ENCODE measurements at regions not wholly inside any gene's neighbourhood (a gene's known extent, or its start where the extent isn't known, plus 50 kb on each side); places are given as distances from the start of the nearest gene placed in this dataset.

DNA sequence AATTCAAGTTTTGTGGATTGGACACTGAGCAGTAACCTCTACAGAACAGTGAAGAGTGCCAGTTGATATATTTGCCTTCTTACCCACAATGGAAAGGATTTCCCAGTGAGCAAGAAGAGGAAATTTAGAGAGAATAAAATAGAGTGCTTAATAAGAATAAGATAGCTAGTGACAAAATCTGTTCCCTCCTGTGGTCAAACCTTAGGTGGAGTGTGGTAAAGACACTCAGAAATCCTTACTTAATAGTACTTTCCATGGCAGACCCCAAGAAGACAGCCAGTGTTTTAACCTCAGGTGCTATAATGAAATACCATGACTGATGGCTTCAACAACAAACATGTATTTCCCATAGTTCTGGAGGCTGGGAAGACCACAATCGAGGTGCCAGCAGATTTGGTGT, 108.4 kb upstream of the TNFAIP3 start:
- no peak for DNase-seq (ENCODE audit: low spot score)

DNA sequence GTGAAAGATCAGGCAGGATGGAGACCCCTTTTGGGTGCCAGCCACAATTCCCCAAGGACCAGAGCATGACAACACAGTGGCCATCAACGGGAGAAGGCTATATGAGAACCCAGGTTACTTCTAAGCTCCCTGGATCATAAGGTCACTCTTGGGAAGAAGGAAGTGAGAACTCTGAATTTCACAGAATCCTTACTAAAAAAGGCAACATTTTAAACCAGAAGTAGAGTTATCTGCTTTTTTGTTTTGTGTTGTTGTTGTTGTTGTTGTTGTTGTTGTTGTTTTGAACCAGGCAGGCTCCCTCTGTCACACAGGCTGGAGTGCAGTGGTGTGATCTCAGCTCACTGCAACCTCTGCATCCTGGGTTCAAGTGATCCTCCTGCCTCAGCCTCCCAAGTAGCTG, 107.4 kb upstream of the TNFAIP3 start:
- no peak for DNase-seq (ENCODE audit: low spot score)

DNA sequence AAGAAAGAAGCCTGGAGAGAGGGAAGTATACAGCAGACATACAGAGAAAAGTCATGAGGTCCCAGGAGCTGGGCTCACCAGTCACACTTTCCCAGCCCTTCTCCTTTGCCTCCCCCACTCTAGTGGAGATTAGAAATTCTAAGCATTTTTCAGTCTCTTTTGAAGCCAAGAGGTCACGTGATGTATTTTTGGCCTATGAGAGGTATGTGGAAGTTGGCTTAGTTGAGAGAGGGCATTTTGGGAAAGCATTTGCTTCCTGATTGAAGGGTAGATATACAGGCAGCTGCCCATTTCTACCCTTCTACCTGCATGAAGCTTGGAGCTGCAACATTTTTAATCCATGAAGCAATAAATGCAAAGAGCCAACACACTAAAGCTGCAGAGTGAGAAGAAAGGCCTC, 106.0 kb upstream of the TNFAIP3 start:
- DNase-seq (ENCODE audit: low spot score): no peak

DNA sequence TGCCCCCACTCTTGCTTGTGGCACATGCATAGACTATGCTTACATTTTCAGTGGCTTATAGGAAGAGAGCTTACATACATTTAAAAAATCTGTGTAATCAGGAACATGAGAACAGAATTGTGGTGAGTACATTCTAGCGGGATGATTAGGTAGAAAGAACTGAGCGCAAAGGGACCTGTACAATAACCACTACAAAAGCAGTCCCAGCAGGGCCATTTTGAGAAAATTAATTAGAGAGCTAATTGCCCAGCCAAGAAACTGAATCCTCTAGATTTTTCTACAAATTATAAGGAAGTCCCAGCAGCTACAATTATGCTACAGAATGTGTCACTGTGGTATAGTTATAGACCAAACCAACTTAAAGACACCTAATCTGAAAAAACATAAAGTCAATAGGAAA, 105.6 kb upstream of the TNFAIP3 start:
- DNase-seq (ENCODE audit: low spot score): no peak

DNA sequence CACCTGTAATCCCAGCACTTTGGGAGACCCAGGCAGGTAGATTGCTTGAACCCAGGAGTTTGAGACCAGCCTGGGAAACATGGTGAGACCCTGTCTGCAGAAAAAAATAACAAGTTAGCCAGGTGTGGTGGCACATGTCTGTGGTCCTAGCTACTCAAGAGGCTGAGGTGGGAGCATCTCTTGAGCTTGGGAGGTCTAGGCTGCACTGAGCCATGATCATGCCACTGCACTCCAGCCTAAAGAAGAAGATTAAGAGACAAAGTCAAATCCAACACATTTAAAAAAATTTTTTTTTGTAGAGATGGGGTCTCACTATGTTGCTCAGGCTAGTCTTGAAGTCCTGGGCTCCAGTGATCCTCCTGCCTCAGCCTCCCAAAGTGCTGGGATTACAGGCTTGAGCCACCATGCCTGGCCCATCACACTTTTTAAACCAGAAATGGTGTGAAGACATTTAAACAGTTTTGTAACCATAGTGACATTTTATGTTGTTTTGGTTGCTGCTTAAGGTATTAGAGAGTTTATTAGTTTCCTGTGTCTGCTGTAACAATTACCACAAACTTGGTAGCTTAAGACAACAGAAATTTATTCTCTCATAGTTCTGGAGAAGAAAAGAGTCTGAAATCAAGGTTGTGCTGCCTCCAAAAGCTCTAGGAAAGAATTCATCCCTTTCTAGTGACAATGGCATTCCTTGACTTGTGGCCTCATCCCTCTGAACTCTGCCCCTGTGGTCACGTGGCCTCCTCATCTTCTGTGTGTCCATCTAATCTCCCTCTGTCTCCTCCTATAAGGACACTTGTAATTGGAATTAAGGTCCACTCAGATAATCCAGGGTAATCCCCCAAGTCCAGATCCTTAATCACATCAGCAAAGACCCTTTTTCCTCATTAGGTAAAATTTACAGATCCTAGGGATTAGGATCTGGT, 104.6 kb upstream of the TNFAIP3 start:
- no peak for DNase-seq (ENCODE audit: low spot score)

DNA sequence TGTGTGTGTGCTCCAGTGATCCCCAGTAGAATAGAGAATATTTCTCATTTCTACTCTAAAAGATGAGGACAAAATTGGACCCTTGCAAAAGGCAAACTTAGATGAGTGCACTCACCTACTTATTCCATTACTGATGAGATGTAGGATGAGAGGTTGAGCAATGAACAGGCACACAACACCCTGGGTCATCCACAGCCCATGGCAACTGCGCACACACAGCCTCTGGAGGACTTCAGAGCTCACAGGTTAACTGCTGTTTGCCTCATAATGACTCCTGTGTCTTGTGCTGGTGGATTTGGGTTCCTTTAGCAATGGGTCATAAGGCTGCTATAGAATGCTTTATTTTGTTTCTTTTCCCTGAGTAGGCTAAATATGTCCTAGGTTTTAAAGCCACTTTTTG, 103.6 kb upstream of the TNFAIP3 start:
- no peak for DNase-seq (ENCODE audit: low spot score)

DNA sequence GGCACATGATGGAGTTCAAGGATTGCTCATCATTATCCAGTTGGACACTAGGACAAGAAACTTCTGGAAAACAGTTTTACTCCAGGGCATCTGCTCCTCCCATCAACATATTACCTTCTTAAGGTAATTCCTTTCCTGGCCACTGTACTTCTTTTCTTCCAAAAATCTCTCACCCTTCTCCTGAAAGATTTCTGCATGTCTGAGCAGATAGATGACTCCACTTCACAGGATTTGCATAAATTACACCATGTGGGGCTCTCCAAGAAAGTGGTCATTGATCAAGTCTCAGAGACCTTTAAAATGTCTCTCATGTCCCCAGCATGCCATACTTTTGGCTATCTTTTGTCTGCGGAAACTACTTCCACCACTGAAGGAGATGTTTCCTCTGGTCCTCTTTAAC, 103.2 kb upstream of the TNFAIP3 start:
- DNase-seq (ENCODE audit: low spot score): no peak

DNA sequence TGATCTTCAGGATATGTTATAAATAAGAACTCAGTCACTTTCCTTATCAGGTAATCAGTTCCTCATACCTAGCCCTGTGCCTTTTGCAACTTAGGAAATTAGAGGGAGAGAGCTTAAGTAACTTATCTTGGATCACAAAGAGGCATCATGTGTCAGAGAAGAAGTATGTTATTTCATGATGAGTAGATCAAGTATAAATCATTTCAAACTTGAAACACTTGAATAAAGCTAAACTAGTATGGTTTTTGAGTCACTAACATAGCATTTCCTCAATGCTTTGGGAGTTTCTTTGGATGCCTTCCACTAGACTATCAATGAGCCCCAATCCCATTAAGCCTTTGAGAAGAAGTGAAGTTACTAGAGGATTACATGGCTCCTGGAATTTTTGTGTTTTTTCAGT, 102.6 kb upstream of the TNFAIP3 start:
- DNase-seq (ENCODE audit: low spot score): no peak

DNA sequence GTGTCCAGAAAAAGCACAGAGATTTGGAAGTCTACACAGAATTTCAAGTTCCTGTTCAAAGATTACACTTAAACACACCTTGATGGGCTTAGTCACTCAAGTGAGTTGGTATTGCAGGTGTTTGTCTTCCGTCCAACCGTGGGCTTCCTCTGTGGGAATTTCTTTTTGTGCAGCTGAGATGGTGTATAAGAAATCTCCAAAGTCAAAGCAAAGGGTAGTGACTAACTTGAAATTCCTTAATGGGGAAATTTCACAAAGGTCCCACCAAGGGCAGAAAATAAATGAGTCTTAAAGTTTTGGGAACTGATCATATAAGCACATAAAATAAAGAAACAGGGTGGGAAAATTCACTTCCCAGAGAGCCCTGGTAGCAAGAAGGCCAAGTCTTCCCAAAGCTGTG, 102.0 kb upstream of the TNFAIP3 start:
- no peak for DNase-seq (ENCODE audit: low spot score)

DNA sequence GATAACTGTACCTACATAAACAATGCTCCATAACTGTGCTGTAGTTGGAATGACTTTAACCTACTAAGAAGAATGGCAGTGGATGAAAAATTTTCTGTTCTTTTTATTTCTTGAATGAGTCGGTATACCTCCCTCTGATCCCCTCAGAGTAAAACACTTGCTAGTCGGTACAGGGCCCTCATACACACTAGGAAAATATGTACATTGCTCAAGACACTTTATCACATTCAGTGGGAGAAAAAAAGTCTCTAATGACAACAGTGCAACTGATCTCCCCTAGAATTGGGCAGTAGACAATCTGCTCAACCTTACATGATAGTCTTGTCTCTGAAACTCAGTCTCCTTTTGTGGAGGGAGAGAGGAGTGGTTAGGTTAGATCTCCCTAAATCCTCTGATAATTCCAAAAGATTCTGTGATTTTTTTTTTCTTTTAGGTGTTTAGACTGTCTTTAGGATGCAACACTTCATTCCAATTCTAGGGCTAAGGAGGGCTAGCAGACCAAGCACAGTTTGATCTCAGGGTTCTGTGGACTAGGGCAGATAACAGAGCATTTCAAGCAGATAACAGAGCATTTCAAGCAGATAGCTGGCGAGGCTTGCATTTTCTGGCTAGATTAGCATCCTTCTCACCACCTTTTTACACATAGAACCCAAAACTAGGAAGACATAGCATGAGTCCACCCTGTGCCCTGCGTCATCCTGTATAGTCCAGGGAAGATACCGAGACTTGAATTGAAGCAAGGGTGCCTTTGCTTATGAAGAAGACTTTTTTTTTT, 100.3 kb upstream of the TNFAIP3 start:
- DNase-seq (ENCODE audit: low spot score): no peak

DNA sequence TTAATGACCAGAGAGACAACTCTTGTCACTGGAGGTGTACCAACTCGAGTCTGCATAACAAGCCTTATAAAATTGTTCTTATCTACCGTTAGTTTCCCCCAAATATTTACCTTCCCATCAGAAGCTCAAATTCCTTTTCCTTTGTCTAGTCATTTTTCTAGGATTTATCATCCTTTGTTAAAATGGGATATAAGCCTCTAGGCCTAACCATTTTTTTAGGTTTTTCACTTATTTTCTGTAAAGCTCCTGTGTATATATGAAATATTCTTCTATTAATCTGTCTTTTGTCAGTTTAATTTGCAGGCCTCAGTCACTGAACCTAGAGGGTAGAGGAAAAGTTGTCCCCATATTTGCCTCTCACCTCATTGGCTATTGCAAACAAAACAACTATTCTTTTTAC, 99.6 kb upstream of the TNFAIP3 start:
- no peak for DNase-seq (ENCODE audit: low spot score)

DNA sequence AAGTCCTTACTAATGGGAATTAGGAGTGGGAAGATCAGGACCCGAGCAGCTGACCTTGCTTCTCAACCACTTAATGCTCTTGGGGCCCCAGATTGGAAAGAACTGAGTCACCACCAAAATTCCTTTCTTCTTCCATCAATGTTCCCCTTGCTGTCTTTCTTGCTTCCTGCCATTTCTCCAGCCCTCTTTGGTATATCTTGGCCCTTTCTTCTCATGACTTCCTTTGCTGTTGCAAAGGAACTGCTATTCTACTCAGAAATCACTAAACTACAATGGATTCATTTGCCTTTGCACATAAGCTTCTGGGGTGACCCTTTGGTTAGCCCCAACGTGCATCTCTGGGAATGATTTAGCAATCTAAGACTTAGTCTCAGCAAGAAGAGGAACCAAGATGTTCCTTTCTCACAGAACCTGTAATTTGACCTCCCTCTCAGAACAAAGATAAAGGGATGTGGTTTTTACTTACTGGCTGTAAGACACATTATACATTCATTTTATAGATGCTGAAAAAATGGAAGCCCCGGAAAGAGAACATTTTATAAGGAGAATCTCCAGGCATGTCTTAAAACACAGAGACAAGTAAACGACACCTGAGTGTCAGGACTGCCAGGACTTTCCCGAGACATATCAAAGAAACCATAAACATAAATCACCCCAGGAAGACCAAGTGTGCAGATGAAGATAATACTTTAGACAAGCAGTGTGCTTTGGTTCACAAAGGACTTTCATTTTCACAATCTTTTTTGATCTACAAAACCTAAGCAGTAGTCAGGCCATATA, 99.0 kb upstream of the TNFAIP3 start:
- no peak for DNase-seq (ENCODE audit: low spot score)

DNA sequence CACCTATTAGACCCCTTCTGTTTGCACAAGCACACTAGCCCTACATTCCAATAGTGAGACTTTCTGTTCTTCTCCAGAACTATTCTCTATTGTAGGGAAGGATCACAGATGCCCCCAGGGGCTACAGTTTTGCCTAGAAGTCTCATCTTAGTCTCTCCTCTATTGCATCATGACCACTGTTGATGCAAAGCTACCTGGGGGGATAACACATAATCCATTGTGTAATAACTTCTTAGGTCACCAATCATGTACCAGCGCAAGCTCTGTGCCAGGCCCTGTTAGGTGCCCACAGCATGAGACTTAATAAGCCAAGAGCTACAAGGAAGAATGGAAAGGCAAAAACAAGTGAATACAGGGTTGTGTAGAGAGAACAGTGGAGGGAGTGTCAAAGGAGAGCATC, 98.1 kb upstream of the TNFAIP3 start:
- DNase-seq (ENCODE audit: low spot score): no peak

DNA sequence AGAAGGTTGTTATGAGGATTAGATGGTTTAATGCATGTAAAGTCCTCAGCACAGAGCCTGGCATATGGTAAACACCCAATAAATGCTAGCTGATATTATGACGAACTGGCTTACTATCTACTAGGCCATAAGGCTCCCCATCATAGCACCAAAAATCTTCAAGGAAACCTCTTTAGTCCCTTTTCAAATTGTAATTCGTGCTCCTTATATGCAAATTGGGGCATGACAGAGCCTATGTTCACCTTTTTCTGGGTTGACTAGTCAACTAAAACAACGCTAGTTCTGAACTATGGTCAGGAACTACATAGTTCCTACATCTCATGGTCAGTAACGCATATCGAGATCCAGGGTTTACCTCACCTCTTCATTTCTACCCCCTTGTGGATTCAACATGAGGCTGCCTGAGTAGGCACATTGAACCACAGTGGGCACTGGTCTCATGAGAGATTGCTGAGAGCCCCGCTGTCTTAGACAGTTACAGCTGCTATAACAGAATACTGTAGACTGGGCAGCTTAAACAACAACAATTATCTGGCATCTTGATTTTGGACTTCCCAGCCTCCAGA, 97.2 kb upstream of the TNFAIP3 start:
- no peak for DNase-seq (ENCODE audit: low spot score)

DNA sequence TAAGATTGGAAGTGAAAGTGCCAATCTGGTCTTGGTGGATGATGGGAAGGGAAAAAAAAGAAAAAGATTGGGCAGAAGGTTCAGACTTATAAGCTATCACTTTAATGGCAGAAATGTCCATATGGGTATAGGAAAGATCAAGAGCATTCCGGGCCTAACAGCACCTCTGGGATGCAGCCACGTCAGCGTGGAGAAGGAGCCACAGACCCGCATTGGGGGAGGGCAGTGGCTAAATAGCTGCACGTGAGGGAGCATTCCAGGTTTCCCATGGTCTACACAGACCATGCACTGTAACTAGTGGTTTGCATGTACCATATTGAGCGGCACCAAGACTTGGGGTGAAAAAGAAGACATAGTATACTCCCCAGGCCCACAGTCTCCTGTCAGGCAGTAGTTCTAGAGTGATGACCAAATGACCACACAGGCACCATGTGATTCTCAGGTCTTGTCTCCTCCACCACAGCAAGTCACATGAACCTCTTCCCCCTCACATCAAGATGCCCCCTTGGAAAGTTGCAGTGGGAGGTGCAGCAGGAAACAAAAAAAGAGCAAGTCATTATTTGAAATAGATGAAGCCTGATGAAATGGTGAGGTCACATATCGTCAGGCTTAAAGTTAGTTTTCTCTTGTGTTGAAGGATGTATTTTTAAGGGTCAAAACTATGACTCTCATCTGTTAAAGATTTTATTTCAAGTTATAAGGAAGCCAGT, 94.4 kb upstream of the TNFAIP3 start:
- DNase-seq (ENCODE audit: low spot score): no peak

DNA sequence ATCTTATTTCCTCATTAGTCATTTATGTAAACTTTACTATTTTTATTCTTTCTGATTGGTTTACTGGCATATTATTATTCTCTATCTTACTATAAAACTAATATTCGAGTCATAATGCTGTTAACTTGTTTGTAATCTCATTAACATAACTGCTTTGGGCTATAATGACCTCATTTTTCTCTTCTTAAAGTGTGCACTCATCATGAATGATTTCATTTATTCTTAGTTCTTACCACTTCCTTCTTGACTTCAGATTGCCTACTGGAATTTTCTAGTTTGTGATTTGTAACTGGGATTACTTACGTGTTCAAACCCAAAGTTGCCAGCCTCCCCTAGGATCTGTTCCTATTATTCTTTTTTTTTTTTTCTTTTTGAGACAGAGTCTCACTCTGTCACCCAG, 91.8 kb upstream of the TNFAIP3 start:
- DNase-seq (ENCODE audit: low spot score): no peak

DNA sequence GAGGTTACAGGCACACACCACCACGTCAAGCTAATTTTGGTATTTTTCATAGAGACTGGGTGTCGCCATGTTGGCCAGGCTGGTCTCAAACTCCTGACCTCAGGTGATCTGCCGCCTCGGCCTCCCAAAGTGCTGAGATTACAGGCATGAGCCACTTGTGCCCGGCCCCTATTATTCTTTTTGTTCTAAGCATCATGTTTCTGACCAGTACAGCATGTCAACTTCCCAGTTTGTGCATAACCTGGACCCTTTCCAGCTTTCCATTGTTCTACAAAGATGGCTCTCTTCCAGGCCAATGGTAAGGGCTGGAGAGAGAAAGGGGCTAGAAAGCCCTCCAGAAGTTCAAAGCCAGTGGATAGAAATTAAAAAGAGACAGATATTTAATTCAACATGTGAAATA, 91.3 kb upstream of the TNFAIP3 start:
- no peak for DNase-seq (ENCODE audit: low spot score)

DNA sequence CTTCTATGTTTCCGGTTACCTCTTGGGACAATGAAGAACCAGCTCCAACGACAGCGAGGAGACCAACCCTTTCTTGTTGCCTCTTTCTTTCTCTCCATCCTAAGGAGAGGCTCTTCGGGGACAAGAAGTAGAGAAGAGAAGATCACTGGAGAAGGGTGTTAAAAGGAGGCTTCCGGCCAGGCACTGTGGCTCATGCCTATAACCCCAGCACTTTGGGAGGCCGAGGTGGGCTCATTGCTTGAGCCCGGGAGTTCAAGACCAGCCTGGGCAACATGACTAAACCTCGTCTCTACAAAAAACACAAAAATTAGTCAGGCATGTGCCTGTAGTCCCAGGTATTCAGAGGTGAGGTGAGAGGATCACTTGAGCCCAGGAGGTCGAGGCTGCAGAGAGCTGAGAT, 90.8 kb upstream of the TNFAIP3 start:
- no peak for DNase-seq (ENCODE audit: low spot score)

DNA sequence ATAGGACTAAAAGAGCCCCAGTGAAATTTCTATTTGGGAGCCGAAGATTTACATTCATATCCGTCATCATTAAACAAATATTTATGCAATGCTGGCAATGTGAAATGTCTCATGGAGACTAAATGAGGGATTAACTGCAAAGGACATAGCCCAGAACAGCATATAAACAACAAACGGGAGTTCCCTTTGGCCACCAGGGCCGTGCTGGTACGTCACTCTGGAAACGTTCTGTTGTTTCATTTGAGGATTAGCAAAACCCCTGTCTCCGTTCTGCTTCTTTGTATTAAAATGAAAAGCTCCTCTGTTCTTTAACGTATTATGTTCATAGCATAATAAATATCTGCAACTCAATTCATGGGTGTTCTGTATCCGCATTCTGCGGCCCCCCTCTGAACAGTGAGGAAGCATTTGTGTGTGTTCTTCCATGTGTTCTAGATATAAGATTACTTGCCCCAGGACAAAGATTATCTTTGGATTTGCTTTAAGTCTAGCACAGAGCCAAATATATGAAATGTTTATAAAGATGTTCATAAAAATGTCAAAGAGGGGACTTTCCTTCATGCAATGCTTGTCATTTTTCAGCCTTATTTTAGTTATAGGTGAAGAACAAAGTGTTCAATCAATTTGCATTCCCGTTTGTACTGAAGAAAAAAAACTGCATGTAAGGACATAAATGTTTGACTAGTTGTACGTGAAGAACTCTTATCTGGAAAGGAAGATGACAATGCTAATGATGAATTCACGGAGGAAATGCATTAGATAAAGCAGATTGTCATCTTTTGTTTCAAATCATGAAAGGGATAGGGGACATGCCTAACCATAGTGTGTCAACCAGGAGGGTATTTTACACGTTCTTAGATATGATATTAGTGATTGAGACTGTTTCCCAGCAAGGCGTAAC, 90.0 kb upstream of the TNFAIP3 start:
- no peak for DNase-seq (ENCODE audit: low spot score)

DNA sequence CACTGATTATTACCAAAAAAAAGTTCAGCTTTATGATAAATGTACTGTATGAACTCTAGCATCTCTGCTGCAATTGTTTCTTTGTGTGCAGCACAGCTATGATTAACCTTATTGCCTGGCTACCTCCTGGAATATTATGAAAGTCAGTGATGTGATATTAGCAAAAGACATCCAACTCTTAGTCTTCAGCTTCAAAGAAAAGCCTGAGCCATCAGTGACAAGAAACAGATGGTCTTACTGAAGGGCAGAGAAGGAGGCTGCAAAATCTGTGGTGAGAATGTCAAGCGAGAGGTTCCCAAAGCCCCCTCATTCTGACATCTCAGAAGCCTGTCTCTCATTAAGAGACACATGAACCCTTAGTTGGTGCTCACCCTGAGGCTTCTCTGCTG, 89.4 kb upstream of the TNFAIP3 start:
- DNase-seq (ENCODE audit: low spot score): no peak
